ENCODE measurements at regions not wholly inside any gene's neighbourhood (a gene's known extent, or its start where the extent isn't known, plus 50 kb on each side); places are given as distances from the start of the nearest gene placed in this dataset.

GRCh38 chr3:76855451-76855850, 184.4 kb upstream of the ROBO2 start:
- DNase-seq: no peak

GRCh38 chr3:76859596-76859995, 180.3 kb upstream of the ROBO2 start:
- no peak for DNase-seq

- DNase-seq: no peak
Measured at GRCh38 chr3:76864355-76864754, 175.5 kb upstream of the ROBO2 start.

GRCh38 chr3:76866729-76867408, 173.0 kb upstream of the ROBO2 start:
- peak; percentile 15 for DNase-seq

- no peak for DNase-seq
Measured at GRCh38 chr3:76869726-76870384, 170.0 kb upstream of the ROBO2 start.

- DNase-seq: no peak
Measured at GRCh38 chr3:76871655-76872054, 168.2 kb upstream of the ROBO2 start.

- DNase-seq: no peak
Measured at GRCh38 chr3:76872999-76873398, 166.9 kb upstream of the ROBO2 start.

GRCh38 chr3:76873532-76874242, 166.2 kb upstream of the ROBO2 start:
- no peak for DNase-seq

- no peak for DNase-seq
Measured at GRCh38 chr3:76879959-76880358, 159.9 kb upstream of the ROBO2 start.

GRCh38 chr3:76886761-76887500, 153.0 kb upstream of the ROBO2 start:
- no peak for DNase-seq

- DNase-seq: no peak
Measured at GRCh38 chr3:76888856-76889255, 151.0 kb upstream of the ROBO2 start.

GRCh38 chr3:76889911-76890310, 150.0 kb upstream of the ROBO2 start:
- DNase-seq: no peak

GRCh38 chr3:76897076-76897475, 142.8 kb upstream of the ROBO2 start:
- no peak for DNase-seq

- DNase-seq: no peak
Measured at GRCh38 chr3:76900596-76900995, 139.3 kb upstream of the ROBO2 start.

- no peak for DNase-seq
Measured at GRCh38 chr3:76908156-76908555, 131.7 kb upstream of the ROBO2 start.

GRCh38 chr3:76912841-76913383, 127.0 kb upstream of the ROBO2 start:
- DNase-seq: no peak

- no peak for DNase-seq
Measured at GRCh38 chr3:76917436-76917835, 122.5 kb upstream of the ROBO2 start.

GRCh38 chr3:76920511-76920910, 119.4 kb upstream of the ROBO2 start:
- no peak for DNase-seq

GRCh38 chr3:76923485-76923884, 116.4 kb upstream of the ROBO2 start:
- DNase-seq: no peak

- no peak for DNase-seq
Measured at GRCh38 chr3:76930712-76931111, 109.2 kb upstream of the ROBO2 start.

- DNase-seq: no peak
Measured at GRCh38 chr3:76933245-76933644, 106.7 kb upstream of the ROBO2 start.

- no peak for DNase-seq
Measured at GRCh38 chr3:76938962-76939361, 100.9 kb upstream of the ROBO2 start.

- no peak for DNase-seq
Measured at GRCh38 chr3:76940181-76940770, 99.6 kb upstream of the ROBO2 start.

All from DMS79 treated with DMSO at 0.1 percent for 48 hours (cell line).